ENCODE measurements at regions not wholly inside any gene's neighbourhood (a gene's known extent, or its start where the extent isn't known, plus 50 kb on each side); places are given as distances from the start of the nearest gene placed in this dataset. TPM values are rescaled to one million over a fixed set of nuclear protein-coding genes. Genes with fewer than 3 reads are reported as not detected.

DNA sequence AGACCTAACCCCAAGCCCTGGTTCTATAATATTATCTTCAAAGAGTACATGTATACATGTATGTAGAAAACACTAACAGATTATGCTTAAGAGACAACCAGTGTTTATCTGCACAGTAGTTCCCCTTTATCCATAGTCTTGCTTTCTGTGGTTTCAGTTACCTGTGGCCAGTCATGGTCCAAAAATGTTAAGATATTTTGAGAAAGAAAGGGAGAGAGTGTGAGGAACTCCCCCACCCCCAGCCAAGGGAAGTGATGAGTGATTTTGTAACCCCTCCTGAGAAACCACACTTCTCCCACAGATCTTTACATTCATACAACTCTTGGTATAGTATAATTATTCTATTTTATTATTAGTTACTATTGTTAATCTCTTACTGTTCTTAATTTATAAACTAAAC lies 77.3 kb upstream of the CNTN1 start:
- no peak for DNase-seq (ENCODE audit: low spot score in 2 of 2)
- FAIRE-seq: no peak

- FAIRE-seq (no peak), DNase-seq (ENCODE audit: low spot score in 2 of 2) (no peak)
These were observed 76.6 kb upstream of the CNTN1 start for GRCh38 chr12:40615590-40615989.

DNA sequence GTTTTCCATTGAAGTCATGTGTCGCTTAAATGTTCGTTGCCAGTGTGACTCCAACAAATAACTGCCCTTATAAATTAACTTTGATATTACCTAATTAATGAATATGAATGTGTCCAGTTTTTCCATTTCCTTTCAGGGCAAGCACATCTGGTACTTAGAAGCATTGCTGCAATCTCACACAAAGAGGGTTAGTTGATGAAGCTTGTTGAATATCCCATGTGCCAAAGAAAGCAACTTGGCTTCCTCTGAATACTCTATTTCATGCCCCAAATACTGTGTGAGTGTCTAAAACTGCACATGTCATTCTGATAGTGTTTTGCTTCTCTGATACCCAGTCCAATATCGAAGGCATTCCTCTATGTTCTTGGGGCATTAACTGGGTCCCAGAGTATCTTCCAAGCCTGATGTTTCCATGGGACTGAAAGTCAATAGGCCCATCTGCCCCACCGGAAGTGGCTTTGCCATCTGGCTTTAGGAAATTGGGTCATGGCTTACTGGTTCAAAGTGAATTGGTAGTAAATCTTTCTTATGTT lies 75.8 kb upstream of the CNTN1 start:
- no peak for FAIRE-seq
- DNase-seq (ENCODE audit: low spot score in 2 of 2): peak in 1 of 2 donors; percentile 31

GRCh38 chr12:40618636-40619035 lies 73.6 kb upstream of the CNTN1 start:
- FAIRE-seq (no peak), DNase-seq (ENCODE audit: low spot score in 2 of 2) (no peak)

DNA sequence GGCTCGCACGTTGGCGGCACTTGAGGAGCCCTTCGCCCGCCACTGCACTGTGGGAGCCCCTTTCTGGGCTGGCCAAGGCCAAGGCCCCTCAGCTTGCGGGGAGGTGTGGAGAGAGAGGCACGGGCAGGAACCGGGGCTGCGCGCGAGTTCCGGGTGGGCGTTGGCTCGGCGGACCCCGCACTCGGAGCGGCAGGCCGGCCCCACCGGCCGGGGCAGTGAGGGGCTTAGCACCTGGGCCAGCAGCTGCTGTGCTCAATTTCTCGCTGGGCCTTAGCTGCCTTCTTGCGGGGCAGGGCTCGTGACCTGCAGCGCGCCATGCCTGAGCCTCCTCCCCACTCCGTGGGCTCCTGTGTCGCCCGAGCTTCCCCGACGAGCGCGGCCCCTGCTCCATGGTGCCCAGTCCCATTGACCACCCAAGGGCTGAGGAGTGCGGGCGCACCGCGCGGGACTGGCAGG lies 71.6 kb upstream of the CNTN1 start:
- no peak for DNase-seq (ENCODE audit: low spot score in 2 of 2)
- FAIRE-seq: no peak

GRCh38 chr12:40622246-40622838 lies 69.9 kb upstream of the CNTN1 start:
- peak; percentile 63 for FAIRE-seq
- DNase-seq (ENCODE audit: low spot score in 2 of 2): peak in 1 of 2 donors; percentile 40

DNA sequence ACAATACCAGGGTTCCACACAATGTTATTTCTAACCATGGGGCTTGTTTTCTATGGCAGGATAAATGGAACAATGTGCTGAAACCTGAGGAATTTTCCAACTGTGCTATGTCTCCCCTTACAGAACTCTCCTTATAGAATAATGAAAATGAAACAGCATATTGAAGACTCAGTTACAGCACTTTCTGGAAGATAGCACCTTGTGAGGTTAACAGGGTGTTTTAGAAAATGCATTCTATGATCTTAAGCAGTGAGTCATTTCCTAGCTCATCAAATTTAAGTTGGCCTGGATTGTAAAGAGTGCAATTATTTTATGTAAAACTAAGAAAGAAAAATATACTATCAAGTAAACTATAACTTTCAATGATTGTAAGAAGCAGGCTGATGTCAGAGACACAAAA lies 60.1 kb upstream of the CNTN1 start:
- DNase-seq (ENCODE audit: low spot score in 2 of 2): no peak
- FAIRE-seq: no peak

GRCh38 chr12:40632933-40633332 lies 59.3 kb upstream of the CNTN1 start:
- DNase-seq (ENCODE audit: low spot score in 2 of 2): no peak
- no peak for FAIRE-seq

DNA sequence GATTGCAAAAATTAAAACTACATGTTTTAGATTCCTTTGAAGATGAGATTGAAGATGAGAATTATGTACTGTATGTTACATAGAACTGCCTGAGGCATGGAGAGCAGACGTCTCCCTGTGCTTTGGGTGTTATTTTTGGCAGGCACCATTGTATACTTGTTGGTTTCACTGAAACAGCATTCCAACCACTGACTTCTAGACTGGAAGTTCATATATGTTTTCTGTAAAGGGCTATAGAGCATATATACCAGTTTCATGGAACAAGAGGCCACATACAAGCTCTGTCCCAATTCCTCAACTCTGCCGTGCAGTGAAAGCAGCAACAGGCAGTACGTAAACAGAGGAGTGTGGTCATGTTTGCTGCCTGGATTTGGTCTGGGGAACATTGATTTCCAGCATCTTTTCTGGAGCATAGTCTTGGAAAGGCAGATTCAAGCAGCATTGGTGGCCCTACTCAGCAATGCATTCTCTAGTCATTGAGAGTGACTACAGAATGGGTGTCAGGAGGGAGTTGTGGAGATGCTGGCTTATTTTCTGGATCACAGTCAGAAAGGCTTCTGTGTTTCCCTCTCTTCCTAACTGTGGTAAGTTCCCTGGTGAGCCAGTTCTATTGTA lies 57.6 kb upstream of the CNTN1 start:
- FAIRE-seq: no peak
- DNase-seq (ENCODE audit: low spot score in 2 of 2): no peak

DNA sequence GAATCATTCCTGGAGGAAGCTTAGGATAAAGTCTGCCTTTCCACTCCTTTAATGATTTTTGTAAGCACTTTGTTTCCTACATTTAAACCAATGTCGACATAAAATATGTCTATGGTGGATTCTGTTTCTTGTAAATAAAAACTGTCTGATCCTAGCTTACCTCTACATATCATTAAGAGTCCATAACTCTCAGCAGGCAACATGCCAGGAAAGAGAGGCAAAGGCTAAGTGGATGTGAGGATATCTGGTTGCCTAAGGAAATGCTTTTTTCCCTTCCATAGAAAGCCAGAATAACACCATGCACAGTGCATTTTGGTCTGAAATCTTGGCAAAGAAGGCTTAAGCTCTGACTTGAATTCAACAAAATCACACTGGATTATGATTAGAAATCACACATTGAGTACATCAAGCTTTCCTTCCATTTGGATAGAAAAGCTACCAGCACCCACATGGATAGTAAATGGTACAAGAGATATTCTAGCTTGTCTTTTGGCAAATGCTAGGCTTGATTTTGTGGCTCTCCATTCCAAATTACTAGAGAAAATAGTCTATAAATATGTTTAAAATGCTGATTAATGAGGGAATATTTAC lies 57.0 kb upstream of the CNTN1 start:
- DNase-seq (ENCODE audit: low spot score in 2 of 2): no peak
- FAIRE-seq: no peak

Small RNAs in the stretch of these regions (small RNA-seq; reads per million reads assigned to genes)
- gene RNU6-713P: not detected

Measured in frontal cortex (tissue), 4 donors.